ENCODE measurements at regions not wholly inside any gene's neighbourhood (a gene's known extent, or its start where the extent isn't known, plus 50 kb on each side); places are given as distances from the start of the nearest gene placed in this dataset.
A peak's percentile ranks its signal among the peaks of the same experiment; 100 is the strongest.
"Not testable (repeated sequence)": the region's sequence is repeated elsewhere in the genome, so short reads cannot be mapped to it uniquely, and the experiment has no call there.

DNA sequence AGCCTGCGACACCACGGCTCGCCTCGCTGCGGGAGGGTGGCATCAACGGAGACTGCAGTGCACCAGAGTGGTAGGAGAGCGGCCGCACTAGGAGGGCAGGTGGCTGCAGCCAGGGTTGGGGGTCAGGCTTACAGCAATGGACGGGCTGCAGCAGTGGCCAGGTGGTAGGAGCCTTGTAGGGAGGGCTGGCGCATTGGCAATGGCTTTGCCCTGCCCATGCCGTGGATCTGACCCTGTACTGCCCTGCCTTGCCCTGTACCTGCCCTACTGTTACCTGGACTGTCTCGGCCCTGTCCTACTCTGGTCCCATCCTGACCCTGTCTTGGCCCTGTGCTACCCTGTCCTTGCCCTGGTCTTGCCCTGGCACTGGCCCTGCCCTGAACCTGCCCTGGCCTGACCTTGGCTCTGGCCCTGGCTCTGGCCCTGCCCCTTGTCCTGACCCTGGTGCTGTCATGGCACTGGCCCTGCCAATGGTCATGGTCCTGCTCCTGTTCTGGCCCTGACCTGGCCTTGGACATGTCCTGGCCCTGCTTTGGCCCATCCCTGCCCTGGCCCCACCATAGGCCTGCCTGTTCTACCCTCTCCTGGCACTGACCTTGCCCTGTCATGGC lies 240.0 kb downstream of the GOLGA6L6 start:
- peak overlapping the region in 1 of 2 donors; percentile 41 for H3K4me3 Mint-ChIP-seq
- H3K27ac ChIP-seq (ENCODE audit: low read depth in 1 of 2, low read length in 2 of 2); H3K27me3 Mint-ChIP-seq (ENCODE audit: low read depth in 3 of 3); H3K79me2 ChIP-seq (ENCODE audit: insufficient read depth, low read length); H4K20me1 ChIP-seq (ENCODE audit: insufficient read depth, low read length); H3K27me3 ChIP-seq (ENCODE audit: control insufficient read depth in 2 of 2, insufficient read depth in 2 of 2, low read length in 2 of 2); intact Hi-C loops (cut with micrococcal nuclease); H3K36me3 Mint-ChIP-seq; H3K4me1 Mint-ChIP-seq; H3K4me3 ChIP-seq (replicated peaks in 1 of 3; ENCODE audit: low read depth in 2 of 3, low read length in 3 of 3); DNase-seq; H2AFZ ChIP-seq (ENCODE audit: insufficient read depth, low read depth, low read length, poor library complexity, severe bottlenecking); H3K36me3 ChIP-seq (replicated peaks in 1 of 2; ENCODE audit: control insufficient read depth in 1 of 2, insufficient read depth in 2 of 2, low read length in 2 of 2); H3K4me1 ChIP-seq (ENCODE audit: control insufficient read depth in 1 of 2, insufficient read depth in 2 of 2, low read length in 2 of 2); H3K9ac ChIP-seq (ENCODE audit: insufficient read depth, low read length, poor library complexity, severe bottlenecking); H3K4me2 ChIP-seq (replicated peaks; ENCODE audit: extremely low read depth, low read length, poor library complexity, severe bottlenecking): not testable (repeated sequence)
- peak overlapping the region in 1 of 7 donors; percentile 47 for H3K27ac Mint-ChIP-seq
- peaks cover 40 to 57% of the 10 kb centered on the region in 2 donors for H3K9me3 ChIP-seq (replicated peaks in 1 of 2; ENCODE audit: control insufficient read depth in 1 of 2, insufficient read depth in 1 of 2, low read length in 2 of 2)
- H3K9me3 Mint-ChIP-seq = peaks cover 30 to 60% (median 43%) of the 10 kb centered on the region in 7 donors
- 95% methylated on average over 12 of the region's 12 CpGs for WGBS (ENCODE audit: insufficient coverage)

DNA sequence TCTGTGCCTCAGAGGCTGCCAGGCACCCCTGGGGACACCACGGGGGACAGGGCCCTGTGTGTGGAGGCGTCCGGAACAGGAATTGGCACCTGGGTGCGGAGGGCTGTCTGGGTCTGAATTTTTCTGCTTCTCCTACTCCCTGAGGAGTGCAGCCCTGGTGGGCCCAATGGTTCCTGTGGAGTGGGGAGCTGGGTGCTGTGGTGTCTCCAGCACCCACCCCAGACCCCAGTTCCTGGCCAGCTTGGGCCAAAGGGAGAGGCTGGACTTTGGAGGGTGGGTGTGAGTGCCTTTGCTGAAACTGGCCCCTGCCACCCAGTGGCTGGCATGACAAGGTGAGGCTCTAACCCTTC lies 240.6 kb downstream of the GOLGA6L6 start:
- H3K4me3 ChIP-seq (replicated peaks in 1 of 3; ENCODE audit: low read depth in 2 of 3, low read length in 3 of 3); H3K36me3 Mint-ChIP-seq; H3K27me3 ChIP-seq (ENCODE audit: control insufficient read depth in 2 of 2, insufficient read depth in 2 of 2, low read length in 2 of 2); H3K79me2 ChIP-seq (ENCODE audit: insufficient read depth, low read length); H3K27ac ChIP-seq (ENCODE audit: low read depth in 1 of 2, low read length in 2 of 2); DNase-seq; H3K9ac ChIP-seq (ENCODE audit: insufficient read depth, low read length, poor library complexity, severe bottlenecking); H3K4me2 ChIP-seq (replicated peaks; ENCODE audit: extremely low read depth, low read length, poor library complexity, severe bottlenecking); H3K4me1 Mint-ChIP-seq; H2AFZ ChIP-seq (ENCODE audit: insufficient read depth, low read depth, low read length, poor library complexity, severe bottlenecking); H3K4me1 ChIP-seq (ENCODE audit: control insufficient read depth in 1 of 2, insufficient read depth in 2 of 2, low read length in 2 of 2); H4K20me1 ChIP-seq (ENCODE audit: insufficient read depth, low read length); H3K27ac Mint-ChIP-seq; H3K27me3 Mint-ChIP-seq (ENCODE audit: low read depth in 3 of 3); H3K36me3 ChIP-seq (replicated peaks in 1 of 2; ENCODE audit: control insufficient read depth in 1 of 2, insufficient read depth in 2 of 2, low read length in 2 of 2); intact Hi-C loops (cut with micrococcal nuclease): not testable (repeated sequence)
- peak overlapping the region in 1 of 2 donors; percentile 41 for H3K4me3 Mint-ChIP-seq
- H3K9me3 ChIP-seq (replicated peaks in 1 of 2; ENCODE audit: control insufficient read depth in 1 of 2, insufficient read depth in 1 of 2, low read length in 2 of 2) = peaks cover 38 to 52% of the 10 kb centered on the region in 2 donors
- 95% methylated on average over 4 of the region's 4 CpGs for WGBS (ENCODE audit: insufficient coverage)
- peaks cover 29 to 57% (median 44%) of the 10 kb centered on the region in 7 donors for H3K9me3 Mint-ChIP-seq

DNA sequence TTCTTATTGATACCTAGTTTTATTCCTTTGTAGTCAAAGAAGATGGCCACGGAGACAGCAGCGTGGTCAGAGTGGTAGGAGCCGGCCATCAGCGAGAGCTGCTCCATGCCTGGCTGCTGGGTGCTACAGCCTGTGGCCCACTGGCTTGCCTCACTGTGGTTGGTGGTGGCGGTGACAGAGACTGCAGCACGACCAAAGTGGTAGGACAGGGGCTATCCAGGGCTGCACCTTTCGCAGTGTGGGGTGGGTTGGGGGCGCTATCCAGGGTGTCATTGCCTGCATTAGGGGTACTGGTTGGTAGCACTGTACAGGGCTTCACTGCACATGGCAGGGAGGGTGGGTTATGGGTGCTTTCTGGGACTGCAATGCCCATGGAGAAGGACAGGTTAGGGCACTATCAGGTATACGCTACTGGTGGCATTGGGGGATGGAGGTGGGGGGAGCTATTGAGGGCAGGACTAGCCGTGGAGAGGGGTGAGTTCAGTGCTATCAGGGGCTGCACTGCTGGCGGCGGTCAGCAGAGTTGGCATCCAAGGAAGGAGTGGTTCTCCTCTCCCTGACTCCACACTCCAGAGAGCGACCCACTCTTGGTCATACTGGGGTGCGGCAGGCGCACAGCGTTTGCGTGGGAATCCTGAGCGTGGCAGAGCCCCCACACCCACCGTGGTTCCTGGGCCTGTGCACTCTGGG lies 241.1 kb downstream of the GOLGA6L6 start:
- 85% methylated on average over 18 of the region's 19 CpGs for WGBS (ENCODE audit: insufficient coverage)
- H2AFZ ChIP-seq (ENCODE audit: insufficient read depth, low read depth, low read length, poor library complexity, severe bottlenecking); H3K4me1 ChIP-seq (ENCODE audit: control insufficient read depth in 1 of 2, insufficient read depth in 2 of 2, low read length in 2 of 2); H3K4me3 Mint-ChIP-seq; H3K79me2 ChIP-seq (ENCODE audit: insufficient read depth, low read length); H4K20me1 ChIP-seq (ENCODE audit: insufficient read depth, low read length); H3K9ac ChIP-seq (ENCODE audit: insufficient read depth, low read length, poor library complexity, severe bottlenecking); H3K36me3 Mint-ChIP-seq; H3K27me3 Mint-ChIP-seq (ENCODE audit: low read depth in 3 of 3); H3K4me3 ChIP-seq (replicated peaks in 1 of 3; ENCODE audit: low read depth in 2 of 3, low read length in 3 of 3); H3K4me2 ChIP-seq (replicated peaks; ENCODE audit: extremely low read depth, low read length, poor library complexity, severe bottlenecking); H3K36me3 ChIP-seq (replicated peaks in 1 of 2; ENCODE audit: control insufficient read depth in 1 of 2, insufficient read depth in 2 of 2, low read length in 2 of 2); H3K27ac ChIP-seq (ENCODE audit: low read depth in 1 of 2, low read length in 2 of 2); H3K4me1 Mint-ChIP-seq; intact Hi-C loops (cut with micrococcal nuclease); DNase-seq; H3K27me3 ChIP-seq (ENCODE audit: control insufficient read depth in 2 of 2, insufficient read depth in 2 of 2, low read length in 2 of 2): not testable (repeated sequence)
- peak overlapping the region in 1 of 7 donors; percentile 68 for H3K27ac Mint-ChIP-seq
- H3K9me3 ChIP-seq (replicated peaks in 1 of 2; ENCODE audit: control insufficient read depth in 1 of 2, insufficient read depth in 1 of 2, low read length in 2 of 2) = peaks cover 38 to 48% of the 10 kb centered on the region in 2 donors
- H3K9me3 Mint-ChIP-seq = peaks cover 28 to 57% (median 43%) of the 10 kb centered on the region in 7 donors

DNA sequence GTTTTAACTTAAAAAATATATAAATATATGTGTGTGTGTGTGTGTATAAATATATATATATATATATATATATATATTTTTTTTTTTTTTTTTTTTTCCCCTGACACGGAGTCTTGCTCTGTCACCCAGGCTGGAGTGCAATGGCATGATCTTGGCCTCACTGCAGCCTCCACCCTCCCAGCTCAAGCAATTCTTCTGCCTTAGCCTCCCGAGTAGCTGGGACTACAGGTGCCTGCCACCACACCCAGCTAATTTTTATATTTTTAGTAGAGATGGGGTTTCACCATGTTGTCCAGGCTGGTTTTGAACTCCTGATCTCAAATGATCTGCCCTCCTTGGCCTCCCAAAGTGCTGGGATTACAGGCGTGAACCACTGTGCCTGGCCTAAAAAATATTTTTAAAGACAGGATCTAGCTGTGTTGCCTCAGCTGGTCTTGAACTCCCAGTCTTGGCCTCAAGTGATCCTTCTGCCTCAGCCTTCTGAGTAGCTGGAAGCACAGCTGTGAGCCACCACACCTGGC lies 243.9 kb downstream of the GOLGA6L6 start:
- H3K4me2 ChIP-seq (replicated peaks; ENCODE audit: extremely low read depth, low read length, poor library complexity, severe bottlenecking); H3K27me3 Mint-ChIP-seq (ENCODE audit: low read depth in 3 of 3); H3K4me1 Mint-ChIP-seq; H3K9ac ChIP-seq (ENCODE audit: insufficient read depth, low read length, poor library complexity, severe bottlenecking); H3K79me2 ChIP-seq (ENCODE audit: insufficient read depth, low read length); H3K36me3 ChIP-seq (replicated peaks in 1 of 2; ENCODE audit: control insufficient read depth in 1 of 2, insufficient read depth in 2 of 2, low read length in 2 of 2); H3K27ac Mint-ChIP-seq; intact Hi-C loops (cut with micrococcal nuclease); H3K27ac ChIP-seq (ENCODE audit: low read depth in 1 of 2, low read length in 2 of 2); H3K27me3 ChIP-seq (ENCODE audit: control insufficient read depth in 2 of 2, insufficient read depth in 2 of 2, low read length in 2 of 2); H3K4me3 Mint-ChIP-seq; H2AFZ ChIP-seq (ENCODE audit: insufficient read depth, low read depth, low read length, poor library complexity, severe bottlenecking); H4K20me1 ChIP-seq (ENCODE audit: insufficient read depth, low read length); H3K4me1 ChIP-seq (ENCODE audit: control insufficient read depth in 1 of 2, insufficient read depth in 2 of 2, low read length in 2 of 2); H3K4me3 ChIP-seq (replicated peaks in 1 of 3; ENCODE audit: low read depth in 2 of 3, low read length in 3 of 3); H3K36me3 Mint-ChIP-seq; DNase-seq: not testable (repeated sequence)
- H3K9me3 ChIP-seq (replicated peaks in 1 of 2; ENCODE audit: control insufficient read depth in 1 of 2, insufficient read depth in 1 of 2, low read length in 2 of 2) = peaks cover 28 to 40% of the 10 kb centered on the region in 2 donors
- WGBS (ENCODE audit: insufficient coverage) = 89% methylated on average over 1 of the region's 3 CpGs
- H3K9me3 Mint-ChIP-seq = peaks cover 19 to 40% (median 32%) of the 10 kb centered on the region in 7 donors

Measured in CD14-positive monocyte (primary cell).